SK-N-SH treated with all-trans-retinoic acid at 6 μM for 48 hours (cell line): ENCODE measurements at regions not wholly inside any gene's neighbourhood (a gene's known extent, or its start where the extent isn't known, plus 50 kb on each side); places are given as distances from the start of the nearest gene placed in this dataset.

ENCODE experiments used
- ATAC-seq: fragments of 200-7000 bp; cut with Tn5 transposase; 3 replicates; pipeline ENCODE4 v1.9.1; 2020; ENCODE audit warnings: mild to moderate bottlenecking, moderate library complexity
- ARNTL ChIP-seq: fragments of 450-650 bp; formaldehyde crosslinking; IDR thresholded peaks from 2 replicates; pipeline ENCODE4 v1.5.0; 2020; ENCODE audit warnings: low read depth, mild to moderate bottlenecking, moderate library complexity, borderline replicate concordance
- BACH2 ChIP-seq: fragments of 250-450 bp; sonication (Bioruptor Pico); IDR thresholded peaks from 2 replicates; pipeline ENCODE4 v1.9.0; 2021; ENCODE audit warnings: mild to moderate bottlenecking, borderline replicate concordance
- CSDC2 ChIP-seq: fragments of 250-450 bp; sonication (Bioruptor Pico); IDR thresholded peaks from 2 replicates; pipeline ENCODE4 v1.5.0; 2020; ENCODE audit warnings: mild to moderate bottlenecking, moderate library complexity
- ESRRG ChIP-seq: fragments of 250-450 bp; sonication (Bioruptor Pico); IDR thresholded peaks from 2 replicates; pipeline ENCODE4 v1.6.1; 2021; ENCODE audit warnings: mild to moderate bottlenecking
- GLIS3 ChIP-seq: fragments of 250-450 bp; sonication (Bioruptor Pico); IDR thresholded peaks from 2 replicates; pipeline ENCODE4 v1.5.0; 2020; ENCODE audit warnings: mild to moderate bottlenecking, moderate library complexity
- OSR1 ChIP-seq: fragments of 250-450 bp; sonication (Bioruptor Pico); IDR thresholded peaks from 2 replicates; pipeline ENCODE4 v1.8.0; 2022; ENCODE audit warnings: moderate library complexity, mild to moderate bottlenecking, inconsistent platforms
- PPARA ChIP-seq: fragments of 250-450 bp; sonication (Bioruptor Pico); IDR thresholded peaks from 2 replicates; pipeline ENCODE4 v1.5.0; 2020; ENCODE audit warnings: mild to moderate bottlenecking, borderline replicate concordance
- RARB ChIP-seq: fragments of 250-450 bp; sonication (Bioruptor Pico); IDR thresholded peaks from 2 replicates; pipeline ENCODE4 v1.8.0; 2021; ENCODE audit warnings: mild to moderate bottlenecking, moderate library complexity
- TCF4 ChIP-seq: fragments of 250-450 bp; sonication (Bioruptor Pico); IDR thresholded peaks from 2 replicates; pipeline ENCODE4 v1.8.0; 2021; ENCODE audit warnings: mild to moderate bottlenecking, moderate library complexity, borderline replicate concordance
- TOX ChIP-seq: fragments of 250-450 bp; sonication (Bioruptor Pico); IDR thresholded peaks from 2 replicates; pipeline ENCODE4 v1.8.0; 2021; ENCODE audit warnings: mild to moderate bottlenecking, moderate library complexity, borderline replicate concordance
- ZC3H10 ChIP-seq: fragments of 250-450 bp; sonication (Bioruptor Pico); IDR thresholded peaks from 2 replicates; pipeline ENCODE4 v1.5.1; 2021; ENCODE audit warnings: mild to moderate bottlenecking, moderate library complexity
- ZFP3 ChIP-seq: fragments of 250-450 bp; sonication (Bioruptor Pico); IDR thresholded peaks from 2 replicates; pipeline ENCODE4 v1.5.0; 2020; ENCODE audit warnings: mild to moderate bottlenecking, moderate library complexity
- ZFP30 ChIP-seq: fragments of 450-650 bp; formaldehyde crosslinking; IDR thresholded peaks from 2 replicates; pipeline ENCODE4 v1.5.0; 2022; ENCODE audit warnings: mild to moderate bottlenecking, moderate library complexity
- ZNF565 ChIP-seq: fragments of 450-650 bp; formaldehyde crosslinking; conservative IDR thresholded peaks from 2 replicates; pipeline ENCODE4 v1.5.0; 2020; ENCODE audit warnings: low read depth, mild to moderate bottlenecking, moderate library complexity
- ZNF8 ChIP-seq: fragments of 450-650 bp; formaldehyde crosslinking; IDR thresholded peaks from 2 replicates; pipeline ENCODE4 v1.5.0; 2020; ENCODE audit warnings: mild to moderate bottlenecking, moderate library complexity
- TF ChIP-seq, protein P1 (sequence below): fragments of 250-450 bp; sonication (Bioruptor Pico); IDR thresholded peaks from 2 replicates; pipeline ENCODE4 v1.5.1; 2021; ENCODE audit warnings: mild to moderate bottlenecking, moderate library complexity
- TF ChIP-seq, protein P2 (sequence below): fragments of 250-450 bp; sonication (Bioruptor Pico); IDR thresholded peaks from 2 replicates; pipeline ENCODE4 v1.5.0; 2020; ENCODE audit warnings: mild to moderate bottlenecking, moderate library complexity
- TF ChIP-seq, protein P3 (sequence below): fragments of 250-450 bp; sonication (Bioruptor Pico); IDR thresholded peaks from 2 replicates; pipeline ENCODE4 v1.8.0; 2021; ENCODE audit warnings: low read depth, mild to moderate bottlenecking, moderate library complexity, borderline replicate concordance
- TF ChIP-seq, protein P4 (sequence below): fragments of 250-450 bp; sonication (Bioruptor Pico); IDR thresholded peaks from 2 replicates; pipeline ENCODE4 v1.5.1; 2020; ENCODE audit warnings: low read depth, mild to moderate bottlenecking, moderate library complexity
- TF ChIP-seq, protein P5 (sequence below): fragments of 250-450 bp; sonication (Bioruptor Pico); IDR thresholded peaks from 2 replicates; pipeline ENCODE4 v1.8.0; 2020; ENCODE audit warnings: mild to moderate bottlenecking, moderate library complexity, borderline replicate concordance

DNA sequence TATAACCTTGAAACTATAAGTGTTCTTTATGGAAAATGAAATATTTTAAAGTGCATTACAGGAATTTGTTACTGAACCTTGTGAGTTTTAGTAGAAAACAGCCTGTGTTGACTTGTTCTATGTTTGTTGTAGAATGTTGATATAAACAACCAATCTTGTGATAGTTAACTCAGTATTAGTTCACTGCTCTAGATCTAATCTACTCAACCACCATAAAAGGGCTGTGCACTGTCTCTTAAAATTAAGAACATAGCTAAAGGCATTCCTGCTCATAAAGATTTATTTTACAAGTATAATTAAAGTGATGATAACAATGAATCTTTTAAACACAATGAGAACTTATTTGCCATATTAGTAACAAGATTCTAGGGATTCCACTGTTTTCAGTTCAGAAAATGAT is 110.5 kb upstream of the KLF7 start:
- TF ChIP-seq ZNF8 (CRISPR knock-in tag) (no peak), OSR1 (CRISPR knock-in tag) (no peak), ARNTL (CRISPR knock-in tag) (no peak), ZNF565 (CRISPR knock-in tag) (no peak), CSDC2 (CRISPR knock-in tag) (no peak), TCF4 (CRISPR knock-in tag) (no peak), RARB (CRISPR knock-in tag) (no peak)
- TF ChIP-seq, protein P1, sequence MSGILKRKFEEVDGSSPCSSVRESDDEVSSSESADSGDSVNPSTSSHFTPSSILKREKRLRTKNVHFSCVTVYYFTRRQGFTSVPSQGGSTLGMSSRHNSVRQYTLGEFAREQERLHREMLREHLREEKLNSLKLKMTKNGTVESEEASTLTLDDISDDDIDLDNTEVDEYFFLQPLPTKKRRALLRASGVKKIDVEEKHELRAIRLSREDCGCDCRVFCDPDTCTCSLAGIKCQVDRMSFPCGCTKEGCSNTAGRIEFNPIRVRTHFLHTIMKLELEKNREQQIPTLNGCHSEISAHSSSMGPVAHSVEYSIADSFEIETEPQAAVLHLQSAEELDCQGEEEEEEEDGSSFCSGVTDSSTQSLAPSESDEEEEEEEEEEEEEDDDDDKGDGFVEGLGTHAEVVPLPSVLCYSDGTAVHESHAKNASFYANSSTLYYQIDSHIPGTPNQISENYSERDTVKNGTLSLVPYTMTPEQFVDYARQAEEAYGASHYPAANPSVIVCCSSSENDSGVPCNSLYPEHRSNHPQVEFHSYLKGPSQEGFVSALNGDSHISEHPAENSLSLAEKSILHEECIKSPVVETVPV = no peak
- TF ChIP-seq, all 23 proteins: peak for 0

DNA sequence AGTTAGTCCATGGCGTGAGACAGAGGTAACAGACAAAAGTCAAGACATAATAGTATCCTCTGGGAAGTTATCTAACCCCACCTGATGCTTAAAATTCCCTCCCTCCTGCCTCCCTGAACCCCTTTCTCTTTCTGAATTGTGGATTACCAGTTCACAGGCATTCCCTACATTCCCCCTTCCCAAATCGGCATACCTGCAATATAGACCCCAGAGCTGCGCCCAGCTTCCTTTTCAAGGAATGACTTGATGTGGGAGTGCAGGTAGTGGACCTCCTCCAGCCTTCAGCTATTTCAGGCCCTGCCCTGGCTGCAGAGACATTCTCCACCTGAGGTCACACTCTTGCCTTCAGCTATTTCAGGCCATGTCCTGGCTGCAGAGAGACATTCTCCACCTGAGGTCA is 111.1 kb upstream of the KLF7 start:
- no peak for TF ChIP-seq TCF4 (CRISPR knock-in tag)
- TF ChIP-seq TOX (CRISPR knock-in tag) = no peak
- TF ChIP-seq ZFP30 (CRISPR knock-in tag) = no peak
- TF ChIP-seq ZFP3 (CRISPR knock-in tag) = no peak
- TF ChIP-seq, protein P2, sequence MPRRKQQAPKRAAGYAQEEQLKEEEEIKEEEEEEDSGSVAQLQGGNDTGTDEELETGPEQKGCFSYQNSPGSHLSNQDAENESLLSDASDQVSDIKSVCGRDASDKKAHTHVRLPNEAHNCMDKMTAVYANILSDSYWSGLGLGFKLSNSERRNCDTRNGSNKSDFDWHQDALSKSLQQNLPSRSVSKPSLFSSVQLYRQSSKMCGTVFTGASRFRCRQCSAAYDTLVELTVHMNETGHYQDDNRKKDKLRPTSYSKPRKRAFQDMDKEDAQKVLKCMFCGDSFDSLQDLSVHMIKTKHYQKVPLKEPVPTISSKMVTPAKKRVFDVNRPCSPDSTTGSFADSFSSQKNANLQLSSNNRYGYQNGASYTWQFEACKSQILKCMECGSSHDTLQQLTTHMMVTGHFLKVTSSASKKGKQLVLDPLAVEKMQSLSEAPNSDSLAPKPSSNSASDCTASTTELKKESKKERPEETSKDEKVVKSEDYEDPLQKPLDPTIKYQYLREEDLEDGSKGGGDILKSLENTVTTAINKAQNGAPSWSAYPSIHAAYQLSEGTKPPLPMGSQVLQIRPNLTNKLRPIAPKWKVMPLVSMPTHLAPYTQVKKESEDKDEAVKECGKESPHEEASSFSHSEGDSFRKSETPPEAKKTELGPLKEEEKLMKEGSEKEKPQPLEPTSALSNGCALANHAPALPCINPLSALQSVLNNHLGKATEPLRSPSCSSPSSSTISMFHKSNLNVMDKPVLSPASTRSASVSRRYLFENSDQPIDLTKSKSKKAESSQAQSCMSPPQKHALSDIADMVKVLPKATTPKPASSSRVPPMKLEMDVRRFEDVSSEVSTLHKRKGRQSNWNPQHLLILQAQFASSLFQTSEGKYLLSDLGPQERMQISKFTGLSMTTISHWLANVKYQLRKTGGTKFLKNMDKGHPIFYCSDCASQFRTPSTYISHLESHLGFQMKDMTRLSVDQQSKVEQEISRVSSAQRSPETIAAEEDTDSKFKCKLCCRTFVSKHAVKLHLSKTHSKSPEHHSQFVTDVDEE (CRISPR knock-in tag) = no peak
- no peak for TF ChIP-seq RARB (CRISPR knock-in tag)
- TF ChIP-seq, all 23 proteins: peak for 0

More for the DNA sequence above, 110.5 kb upstream of the KLF7 start:
- no peak for ATAC-seq

DNA sequence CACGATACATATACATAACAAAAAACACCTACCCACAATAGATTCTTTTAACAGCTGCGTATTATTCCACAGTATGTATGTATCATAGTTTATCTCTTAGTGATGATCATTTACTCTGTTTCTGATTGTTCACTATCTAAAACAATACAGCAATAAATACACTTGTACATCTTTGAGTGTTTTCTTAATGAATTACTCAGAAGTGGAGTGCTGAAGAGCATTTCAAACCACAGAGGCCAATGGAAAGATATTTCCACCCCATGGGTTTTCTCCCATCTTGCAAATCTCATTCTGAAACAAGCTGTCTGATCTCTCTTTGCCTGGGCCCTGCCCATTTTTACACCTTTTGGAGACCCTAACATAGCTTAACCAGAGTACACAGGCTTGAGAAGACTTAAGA is 113.8 kb upstream of the KLF7 start:
- TF ChIP-seq GLIS3 (CRISPR knock-in tag) (no peak), ZFP30 (CRISPR knock-in tag) (no peak), CSDC2 (CRISPR knock-in tag) (no peak)
- TF ChIP-seq, protein P2 (CRISPR knock-in tag) = no peak
- ATAC-seq = no peak

More for the DNA sequence above, 111.1 kb upstream of the KLF7 start:
- ATAC-seq = no peak

DNA sequence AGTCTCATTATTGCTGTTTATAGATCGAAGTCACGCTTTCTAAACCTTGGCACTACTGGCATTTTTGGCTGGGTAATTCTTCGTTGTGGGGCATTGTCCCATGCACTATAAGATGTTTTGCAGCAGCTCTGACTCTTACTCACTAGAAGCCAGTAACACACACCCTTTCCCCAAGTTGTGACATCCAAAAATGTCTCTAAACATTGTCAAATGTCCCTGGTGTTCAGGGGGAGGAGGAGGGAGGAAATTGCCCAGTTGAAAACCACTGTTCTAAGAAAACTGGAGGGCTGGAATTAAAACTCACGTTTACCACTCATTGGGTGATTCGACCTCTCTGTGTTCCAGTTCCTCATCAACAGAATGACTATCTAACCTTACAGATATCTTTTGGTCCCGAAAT is 115.7 kb upstream of the KLF7 start:
- ATAC-seq = no peak
- TF ChIP-seq, protein P3, sequence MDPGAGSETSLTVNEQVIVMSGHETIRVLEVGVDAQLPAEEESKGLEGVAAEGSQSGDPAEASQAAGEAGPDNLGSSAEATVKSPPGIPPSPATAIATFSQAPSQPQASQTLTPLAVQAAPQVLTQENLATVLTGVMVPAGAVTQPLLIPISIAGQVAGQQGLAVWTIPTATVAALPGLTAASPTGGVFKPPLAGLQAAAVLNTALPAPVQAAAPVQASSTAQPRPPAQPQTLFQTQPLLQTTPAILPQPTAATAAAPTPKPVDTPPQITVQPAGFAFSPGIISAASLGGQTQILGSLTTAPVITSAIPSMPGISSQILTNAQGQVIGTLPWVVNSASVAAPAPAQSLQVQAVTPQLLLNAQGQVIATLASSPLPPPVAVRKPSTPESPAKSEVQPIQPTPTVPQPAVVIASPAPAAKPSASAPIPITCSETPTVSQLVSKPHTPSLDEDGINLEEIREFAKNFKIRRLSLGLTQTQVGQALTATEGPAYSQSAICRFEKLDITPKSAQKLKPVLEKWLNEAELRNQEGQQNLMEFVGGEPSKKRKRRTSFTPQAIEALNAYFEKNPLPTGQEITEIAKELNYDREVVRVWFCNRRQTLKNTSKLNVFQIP (CRISPR knock-in tag) = no peak
- TF ChIP-seq BACH2 (CRISPR knock-in tag) (no peak), ZNF565 (CRISPR knock-in tag) (no peak), ESRRG (CRISPR knock-in tag) (no peak), PPARA (CRISPR knock-in tag) (no peak), CSDC2 (CRISPR knock-in tag) (no peak), ARNTL (CRISPR knock-in tag) (no peak), TCF4 (CRISPR knock-in tag) (no peak), GLIS3 (CRISPR knock-in tag) (no peak), RARB (CRISPR knock-in tag) (no peak), ZC3H10 (CRISPR knock-in tag) (no peak)
- TF ChIP-seq, protein P2 (CRISPR knock-in tag) = no peak
- TF ChIP-seq, protein P4, sequence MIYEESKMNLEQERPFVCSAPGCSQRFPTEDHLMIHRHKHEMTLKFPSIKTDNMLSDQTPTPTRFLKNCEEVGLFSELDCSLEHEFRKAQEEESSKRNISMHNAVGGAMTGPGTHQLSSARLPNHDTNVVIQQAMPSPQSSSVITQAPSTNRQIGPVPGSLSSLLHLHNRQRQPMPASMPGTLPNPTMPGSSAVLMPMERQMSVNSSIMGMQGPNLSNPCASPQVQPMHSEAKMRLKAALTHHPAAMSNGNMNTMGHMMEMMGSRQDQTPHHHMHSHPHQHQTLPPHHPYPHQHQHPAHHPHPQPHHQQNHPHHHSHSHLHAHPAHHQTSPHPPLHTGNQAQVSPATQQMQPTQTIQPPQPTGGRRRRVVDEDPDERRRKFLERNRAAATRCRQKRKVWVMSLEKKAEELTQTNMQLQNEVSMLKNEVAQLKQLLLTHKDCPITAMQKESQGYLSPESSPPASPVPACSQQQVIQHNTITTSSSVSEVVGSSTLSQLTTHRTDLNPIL = no peak
- TF ChIP-seq, protein P5, sequence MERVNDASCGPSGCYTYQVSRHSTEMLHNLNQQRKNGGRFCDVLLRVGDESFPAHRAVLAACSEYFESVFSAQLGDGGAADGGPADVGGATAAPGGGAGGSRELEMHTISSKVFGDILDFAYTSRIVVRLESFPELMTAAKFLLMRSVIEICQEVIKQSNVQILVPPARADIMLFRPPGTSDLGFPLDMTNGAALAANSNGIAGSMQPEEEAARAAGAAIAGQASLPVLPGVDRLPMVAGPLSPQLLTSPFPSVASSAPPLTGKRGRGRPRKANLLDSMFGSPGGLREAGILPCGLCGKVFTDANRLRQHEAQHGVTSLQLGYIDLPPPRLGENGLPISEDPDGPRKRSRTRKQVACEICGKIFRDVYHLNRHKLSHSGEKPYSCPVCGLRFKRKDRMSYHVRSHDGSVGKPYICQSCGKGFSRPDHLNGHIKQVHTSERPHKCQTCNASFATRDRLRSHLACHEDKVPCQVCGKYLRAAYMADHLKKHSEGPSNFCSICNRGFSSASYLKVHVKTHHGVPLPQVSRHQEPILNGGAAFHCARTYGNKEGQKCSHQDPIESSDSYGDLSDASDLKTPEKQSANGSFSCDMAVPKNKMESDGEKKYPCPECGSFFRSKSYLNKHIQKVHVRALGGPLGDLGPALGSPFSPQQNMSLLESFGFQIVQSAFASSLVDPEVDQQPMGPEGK = no peak
